Large intestine (tissue), 3 donors: ENCODE measurements at regions not wholly inside any gene's neighbourhood (a gene's known extent, or its start where the extent isn't known, plus 50 kb on each side); places are given as distances from the start of the nearest gene placed in this dataset.

Source experiments
- DNase-seq, 2 donors: peaks; one replicate each; pipeline versions ENCODE4 v3.0.0 to v3.0.0-alpha.2; 2013
- H3K27ac ChIP-seq: one replicate; pipeline ENCODE4 v1.5.1; 2013; ENCODE audit warnings: low read length
- H3K27me3 ChIP-seq: 2 replicates; pipeline ENCODE4 v1.6.1; 2013; ENCODE audit warnings: low read length; ENCODE audit not compliant: control insufficient read depth, insufficient read depth
- H3K36me3 ChIP-seq: 2 replicates; pipeline ENCODE4 v1.6.1; 2013; ENCODE audit warnings: low read length; ENCODE audit not compliant: control insufficient read depth, insufficient read depth
- H3K4me1 ChIP-seq: one replicate; pipeline ENCODE4 v1.6.1; 2013; ENCODE audit warnings: low read length; ENCODE audit not compliant: control insufficient read depth, insufficient read depth
- H3K4me3 ChIP-seq: one replicate; pipeline ENCODE4 v1.5.1; 2013; ENCODE audit warnings: low read length
- H3K9me3 ChIP-seq: one replicate; pipeline ENCODE4 v1.6.1; 2013; ENCODE audit warnings: mild to moderate bottlenecking, low read depth, low read length, moderate library complexity; ENCODE audit not compliant: control insufficient read depth
- WGBS: methylation state at CpG from one replicate; pipeline ENCODE4 v1.1.5; 2013; ENCODE audit warnings: low lambda C conversion rate; ENCODE audit not compliant: insufficient coverage; 5-methylcytosine and 5-hydroxymethylcytosine counted together

- H3K27ac ChIP-seq: no peak overlapping the region
- no peaks in the 10 kb centered on the region for H3K36me3 ChIP-seq
- WGBS: no CpG with 5 or more reads among the region's 10 CpGs
- no peaks in the 10 kb centered on the region for H3K27me3 ChIP-seq
- peaks cover 6% of the 10 kb centered on the region for H3K9me3 ChIP-seq
- peaks cover 3% of the 10 kb centered on the region for H3K4me1 ChIP-seq
- no peak for DNase-seq
- no peak overlapping the region for H3K4me3 ChIP-seq
Observed at GRCh38 chr1:229893762-229894444, 173.1 kb upstream of the GALNT2 start.

- DNase-seq: no peak
- no peak overlapping the region for H3K27ac ChIP-seq
- H3K4me3 ChIP-seq: no peak overlapping the region
- peaks cover 3% of the 10 kb centered on the region for H3K4me1 ChIP-seq
- no peaks in the 10 kb centered on the region for H3K36me3 ChIP-seq
- H3K9me3 ChIP-seq: peaks cover 6% of the 10 kb centered on the region
- no peaks in the 10 kb centered on the region for H3K27me3 ChIP-seq
Observed at GRCh38 chr1:229894532-229894931, 172.5 kb upstream of the GALNT2 start.

- H3K27me3 ChIP-seq: no peaks in the 10 kb centered on the region
- no peak for DNase-seq
- peaks cover 3% of the 10 kb centered on the region for H3K4me1 ChIP-seq
- WGBS: no CpG with 5 or more reads among the region's 3 CpGs
- no peak overlapping the region for H3K27ac ChIP-seq
- H3K36me3 ChIP-seq: no peaks in the 10 kb centered on the region
- H3K9me3 ChIP-seq: peaks cover 3% of the 10 kb centered on the region
- H3K4me3 ChIP-seq: no peak overlapping the region
Observed at GRCh38 chr1:229895605-229896004, 171.4 kb upstream of the GALNT2 start.

- Histone ChIP-seq H3K27ac (no peak overlapping the region), H3K4me1 (peaks cover 3% of the 10 kb centered on the region), H3K9me3 (peaks cover 3% of the 10 kb centered on the region), H3K36me3 (no peaks in the 10 kb centered on the region), H3K4me3 (no peak overlapping the region), H3K27me3 (no peaks in the 10 kb centered on the region)
- no CpG with 5 or more reads among the region's 2 CpGs for WGBS
- no peak for DNase-seq
Observed at GRCh38 chr1:229896306-229896705, 170.7 kb upstream of the GALNT2 start.

GRCh38 chr1:229896861-229897260 lies 170.2 kb upstream of the GALNT2 start:
- no peaks in the 10 kb centered on the region for H3K27me3 ChIP-seq
- H3K27ac ChIP-seq: no peak overlapping the region
- H3K4me3 ChIP-seq: no peak overlapping the region
- H3K9me3 ChIP-seq: peaks cover under 1% of the 10 kb centered on the region
- no peak for DNase-seq
- peaks cover 3% of the 10 kb centered on the region for H3K4me1 ChIP-seq
- WGBS: no CpG with 5 or more reads among the region's 5 CpGs
- H3K36me3 ChIP-seq: no peaks in the 10 kb centered on the region

GRCh38 chr1:229897501-229897900 lies 169.5 kb upstream of the GALNT2 start:
- no peak for DNase-seq
- WGBS: 100% methylated on average over 2 of the region's 8 CpGs
- Histone ChIP-seq H3K4me1 (peaks cover 3% of the 10 kb centered on the region), H3K9me3 (no peaks in the 10 kb centered on the region), H3K36me3 (no peaks in the 10 kb centered on the region), H3K4me3 (no peak overlapping the region), H3K27ac (no peak overlapping the region), H3K27me3 (no peaks in the 10 kb centered on the region)

- Histone ChIP-seq H3K27me3 (peaks cover 2% of the 10 kb centered on the region), H3K9me3 (no peaks in the 10 kb centered on the region)
- WGBS: no CpG with 5 or more reads among the region's 1 CpG
Observed at GRCh38 chr1:229900220-229900619, 166.8 kb upstream of the GALNT2 start.

GRCh38 chr1:229905031-229905545 lies 161.9 kb upstream of the GALNT2 start:
- Histone ChIP-seq H3K4me3 (no peak overlapping the region), H3K27ac (no peak overlapping the region), H3K36me3 (no peaks in the 10 kb centered on the region), H3K9me3 (no peaks in the 10 kb centered on the region), H3K4me1 (no peaks in the 10 kb centered on the region), H3K27me3 (peaks cover 9% of the 10 kb centered on the region)
- 63% methylated on average over 3 of the region's 7 CpGs for WGBS
- no peak for DNase-seq

More at GRCh38 chr1:229900220-229900619, 166.8 kb upstream of the GALNT2 start:
- H3K4me1 ChIP-seq: no peaks in the 10 kb centered on the region
- no peak overlapping the region for H3K4me3 ChIP-seq
- H3K27ac ChIP-seq: no peak overlapping the region
- H3K36me3 ChIP-seq: no peaks in the 10 kb centered on the region
- DNase-seq: no peak

GRCh38 chr1:229905652-229906051 lies 161.4 kb upstream of the GALNT2 start:
- no peak for DNase-seq
- H3K4me1 ChIP-seq: no peaks in the 10 kb centered on the region
- no peak overlapping the region for H3K4me3 ChIP-seq
- WGBS: no CpG with 5 or more reads among the region's 1 CpG
- peaks cover 9% of the 10 kb centered on the region for H3K27me3 ChIP-seq
- H3K36me3 ChIP-seq: no peaks in the 10 kb centered on the region
- H3K27ac ChIP-seq: no peak overlapping the region
- no peaks in the 10 kb centered on the region for H3K9me3 ChIP-seq

- H3K9me3 ChIP-seq: no peaks in the 10 kb centered on the region
- no peak overlapping the region for H3K27ac ChIP-seq
- no peaks in the 10 kb centered on the region for H3K4me1 ChIP-seq
- no peak for DNase-seq
- H3K36me3 ChIP-seq: no peaks in the 10 kb centered on the region
- 89% methylated on average over 2 of the region's 7 CpGs for WGBS
- H3K4me3 ChIP-seq: no peak overlapping the region
- H3K27me3 ChIP-seq: peaks cover 11% of the 10 kb centered on the region
Observed at GRCh38 chr1:229907884-229908638, 159.0 kb upstream of the GALNT2 start.
